ENCODE measurements at regions not wholly inside any gene's neighbourhood (a gene's known extent, or its start where the extent isn't known, plus 50 kb on each side); places are given as distances from the start of the nearest gene placed in this dataset.

GRCh38 chr12:58459191-58459590 lies 461.1 kb downstream of the LRIG3 start:
- TF ChIP-seq, protein P1, sequence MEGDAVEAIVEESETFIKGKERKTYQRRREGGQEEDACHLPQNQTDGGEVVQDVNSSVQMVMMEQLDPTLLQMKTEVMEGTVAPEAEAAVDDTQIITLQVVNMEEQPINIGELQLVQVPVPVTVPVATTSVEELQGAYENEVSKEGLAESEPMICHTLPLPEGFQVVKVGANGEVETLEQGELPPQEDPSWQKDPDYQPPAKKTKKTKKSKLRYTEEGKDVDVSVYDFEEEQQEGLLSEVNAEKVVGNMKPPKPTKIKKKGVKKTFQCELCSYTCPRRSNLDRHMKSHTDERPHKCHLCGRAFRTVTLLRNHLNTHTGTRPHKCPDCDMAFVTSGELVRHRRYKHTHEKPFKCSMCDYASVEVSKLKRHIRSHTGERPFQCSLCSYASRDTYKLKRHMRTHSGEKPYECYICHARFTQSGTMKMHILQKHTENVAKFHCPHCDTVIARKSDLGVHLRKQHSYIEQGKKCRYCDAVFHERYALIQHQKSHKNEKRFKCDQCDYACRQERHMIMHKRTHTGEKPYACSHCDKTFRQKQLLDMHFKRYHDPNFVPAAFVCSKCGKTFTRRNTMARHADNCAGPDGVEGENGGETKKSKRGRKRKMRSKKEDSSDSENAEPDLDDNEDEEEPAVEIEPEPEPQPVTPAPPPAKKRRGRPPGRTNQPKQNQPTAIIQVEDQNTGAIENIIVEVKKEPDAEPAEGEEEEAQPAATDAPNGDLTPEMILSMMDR (IDR thresholded peaks at IDR 0.05; ENCODE audit: low read depth, low read length, poor library complexity, severe bottlenecking) = no peak
- TF ChIP-seq EZH2phosphoT487 (IDR thresholded peaks at IDR 0.05; ENCODE audit: borderline replicate concordance, low read length) = no peak

Measured in DOHH2 (cell line).